ENCODE measurements at regions not wholly inside any gene's neighbourhood (a gene's known extent, or its start where the extent isn't known, plus 50 kb on each side); places are given as distances from the start of the nearest gene placed in this dataset.

GRCh38 chrY:8386053-8386452, 951.2 kb upstream of the TSPY4 start:
- TF ChIP-seq CTCF (conservative IDR thresholded peaks at IDR 0.05 in 1 of 2, IDR thresholded peaks at IDR 0.05 in 1 of 2; ENCODE audit: low read depth in 1 of 2, low read length in 2 of 2) (no peak), EZH2 (IDR thresholded peaks at IDR 0.05; ENCODE audit: low read length, missing control alignments) (no peak)
